H1 (cell line): ENCODE measurements at regions not wholly inside any gene's neighbourhood (a gene's known extent, or its start where the extent isn't known, plus 50 kb on each side); places are given as distances from the start of the nearest gene placed in this dataset.

Source experiments
- CEBPB ChIP-seq: IDR thresholded peaks from 2 replicates; pipeline ENCODE4 v1.6.1; 2012; ENCODE audit warnings: low read depth, low read length
- CTCF ChIP-seq, 3 experiments: IDR thresholded peaks; 1 replicate in 2 of 3; 2 replicates in 1 of 3; pipeline versions ENCODE4 v1.5.1 to v1.6.1; 2011; ENCODE audit warnings: low read length in 3 of 3, mild to moderate bottlenecking in 3 of 3, inconsistent platforms in 2 of 3, low read depth in 1 of 3, moderate library complexity in 1 of 3; ENCODE audit not compliant: insufficient read depth in 1 of 3; ENCODE audit errors: control extremely low read depth in 1 of 3
- EP300 ChIP-seq, 2 experiments: IDR thresholded peaks; 1 replicate in 1 of 2; 2 replicates in 1 of 2; pipeline ENCODE4 v1.6.1; 2011 to 2012; ENCODE audit warnings: low read depth in 2 of 2, low read length in 2 of 2, mild to moderate bottlenecking in 2 of 2, borderline replicate concordance in 1 of 2, inconsistent platforms in 1 of 2, moderate library complexity in 1 of 2
- EZH2 ChIP-seq: fragments of 200-600 bp; sonication (generic); IDR thresholded peaks from 2 replicates; pipeline ENCODE4 v1.7.1; 2012; ENCODE audit warnings: low read depth, mild to moderate bottlenecking, moderate library complexity, low read length, inconsistent platforms; ENCODE audit not compliant: severe bottlenecking
- KDM1A ChIP-seq: fragments of 200-600, 300-600 bp; sonication (generic); IDR thresholded peaks from 2 replicates; pipeline ENCODE4 v1.7.1; 2016; ENCODE audit warnings: mild to moderate bottlenecking, low read length, borderline replicate concordance
- PHF8 ChIP-seq: fragments of 200-600 bp; sonication (generic); conservative IDR thresholded peaks from 2 replicates; pipeline ENCODE4 v1.7.1; 2012; ENCODE audit warnings: low read depth, mild to moderate bottlenecking, inconsistent platforms, low read length, moderate library complexity
- POLR2A ChIP-seq, 2 experiments: IDR thresholded peaks; 1 replicate in 1 of 2; 2 replicates in 1 of 2; pipeline ENCODE4 v1.6.1; 2011; ENCODE audit warnings: low read depth in 2 of 2, low read length in 2 of 2, mild to moderate bottlenecking in 2 of 2; ENCODE audit errors: control extremely low read depth in 1 of 2
- POLR2AphosphoS5 ChIP-seq: IDR thresholded peaks from 2 replicates; pipeline ENCODE4 v1.6.1; 2011; ENCODE audit warnings: low read depth, low read length
- SIN3A ChIP-seq, 2 experiments: IDR thresholded peaks in 1 of 2; conservative IDR thresholded peaks in 1 of 2; 2 replicates each; pipeline ENCODE4 v1.6.1; 2011 to 2012; ENCODE audit warnings: low read length in 2 of 2, improper control_type of control experiment in 1 of 2, low read depth in 1 of 2, mild to moderate bottlenecking in 1 of 2
- TAF1 ChIP-seq: IDR thresholded peaks from 2 replicates; pipeline ENCODE4 v1.6.1; 2011; ENCODE audit warnings: mild to moderate bottlenecking, low read depth, low read length
- YY1 ChIP-seq: IDR thresholded peaks from 2 replicates; pipeline ENCODE4 v1.6.1; 2011; ENCODE audit warnings: low read depth, mild to moderate bottlenecking, low read length

DNA sequence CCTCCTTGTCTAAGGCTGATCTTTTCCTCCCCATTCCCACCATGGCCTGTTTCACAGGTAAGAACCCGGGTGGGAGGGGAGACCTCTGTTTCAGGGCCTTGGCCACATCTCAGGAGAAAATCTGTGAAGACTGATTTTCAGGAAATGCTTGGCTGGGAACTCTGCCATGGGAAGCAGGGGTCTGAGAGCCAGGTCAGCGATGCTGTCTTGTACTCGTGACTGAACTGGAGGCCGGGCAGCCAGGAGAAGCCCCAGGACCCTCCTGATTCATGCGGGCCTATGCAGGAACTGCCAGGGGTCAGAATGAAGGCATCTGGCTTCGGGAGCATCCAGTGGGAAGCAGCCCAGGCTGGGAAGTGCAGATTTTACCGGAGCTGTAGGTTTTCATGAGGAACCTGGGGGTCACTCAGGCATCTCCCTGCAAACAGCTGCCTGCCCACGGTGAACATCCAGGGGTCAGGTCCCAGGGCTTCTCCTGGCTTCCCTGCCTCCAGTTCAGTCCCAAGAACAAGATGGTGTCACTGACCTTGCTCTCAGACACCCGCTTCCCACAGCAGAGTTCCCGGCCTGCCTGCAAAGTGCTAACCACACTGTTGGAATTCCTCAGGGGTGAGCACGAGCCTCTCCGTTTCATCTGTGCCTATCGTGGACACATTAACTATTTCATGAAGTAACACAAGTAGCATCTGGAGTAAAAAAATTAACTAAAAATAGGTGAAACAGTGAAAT is 90.2 kb upstream of the SULF2 start:
- TF ChIP-seq SIN3A (conservative IDR thresholded peaks at IDR 0.05 in 1 of 2, IDR thresholded peaks at IDR 0.05 in 1 of 2; ENCODE audit: low read depth in 1 of 2, low read length in 2 of 2) (no peak), CEBPB (no peak), CTCF (IDR thresholded peaks at IDR 0.05; ENCODE audit: control extremely low read depth in 1 of 3, insufficient read depth in 1 of 3, low read depth in 1 of 3, low read length in 3 of 3) (no peak), POLR2AphosphoS5 (no peak), EZH2 (no peak), EP300 (IDR thresholded peaks at IDR 0.05; ENCODE audit: borderline replicate concordance in 1 of 2, low read depth in 2 of 2, low read length in 2 of 2) (no peak), POLR2A (IDR thresholded peaks at IDR 0.05; ENCODE audit: control extremely low read depth in 1 of 2, low read depth in 2 of 2, low read length in 2 of 2) (no peak), KDM1A (no peak), YY1 (no peak), TAF1 (no peak), PHF8 (no peak)
